A549 (cell line): ENCODE measurements at regions not wholly inside any gene's neighbourhood (a gene's known extent, or its start where the extent isn't known, plus 50 kb on each side); places are given as distances from the start of the nearest gene placed in this dataset.

Source experiments
- CTCF ChIP-seq: fragments of >200 bp; sonication (Bioruptor Twin); formaldehyde crosslinking; IDR thresholded peaks from 3 replicates; pipeline ENCODE4 v1.5.1; 2016
- MAX ChIP-seq: IDR thresholded peaks from 2 replicates; pipeline ENCODE4 v1.6.1; 2012
- MYC ChIP-seq: IDR thresholded peaks from 2 replicates; pipeline ENCODE4 v1.6.1; 2012; ENCODE audit warnings: mild to moderate bottlenecking, inconsistent platforms, low read length, improper control_type of control experiment, borderline replicate concordance
- NPAS2 ChIP-seq: fragments of 250-450 bp; sonication (Bioruptor Pico); IDR thresholded peaks from 2 replicates; pipeline ENCODE4 v1.8.0; 2022; ENCODE audit warnings: mild to moderate bottlenecking, moderate library complexity, borderline replicate concordance
- POLR2AphosphoS2 ChIP-seq: conservative IDR thresholded peaks from 2 replicates; pipeline ENCODE4 v1.6.1; 2012; ENCODE audit warnings: low read length, improper control_type of control experiment, inconsistent platforms
- RAD21 ChIP-seq, 2 experiments: fragments of >200 bp in 1 of 2; sonication (Bioruptor Twin) in 1 of 2; formaldehyde crosslinking in 1 of 2; IDR thresholded peaks in 1 of 2; conservative IDR thresholded peaks in 1 of 2; 2 replicates in 1 of 2; 3 replicates in 1 of 2; pipeline ENCODE4 v1.6.1; 2012 to 2018; ENCODE audit warnings: inconsistent platforms in 1 of 2
- RFX5 ChIP-seq: fragments of 450-650 bp; IDR thresholded peaks from 2 replicates; pipeline ENCODE4 v1.7.1; 2014; ENCODE audit warnings: antibody characterized with exemption, mild to moderate bottlenecking, moderate library complexity
- TP53 ChIP-seq: fragments of 250-450 bp; sonication (Bioruptor Pico); IDR thresholded peaks from 2 replicates; pipeline ENCODE4 v1.5.0; 2021; ENCODE audit warnings: mild to moderate bottlenecking, moderate library complexity

GRCh38 chr21:15638856-15639549 lies 90.8 kb upstream of the USP25 start:
- TF ChIP-seq TP53 (CRISPR knock-in tag), result no peak
- TF ChIP-seq CTCF, result no peak
- no peak for TF ChIP-seq NPAS2 (CRISPR knock-in tag)
- no peak for TF ChIP-seq MAX
- no peak for TF ChIP-seq MYC
- no peak for TF ChIP-seq RFX5
- no peak for TF ChIP-seq RAD21 (conservative IDR thresholded peaks at IDR 0.05 in 1 of 2, IDR thresholded peaks at IDR 0.05 in 1 of 2)
- TF ChIP-seq POLR2AphosphoS2, result no peak
